NCI-H2196 treated with DMSO at 0.1 percent for 48 hours (cell line): ENCODE measurements at regions not wholly inside any gene's neighbourhood (a gene's known extent, or its start where the extent isn't known, plus 50 kb on each side); places are given as distances from the start of the nearest gene placed in this dataset.

Source experiments
- DNase-seq: peaks from one replicate; lab custom pipeline; 2025; ENCODE audit not compliant: unreplicated experiment; lab: John Stamatoyannopoulos, UW

DNA sequence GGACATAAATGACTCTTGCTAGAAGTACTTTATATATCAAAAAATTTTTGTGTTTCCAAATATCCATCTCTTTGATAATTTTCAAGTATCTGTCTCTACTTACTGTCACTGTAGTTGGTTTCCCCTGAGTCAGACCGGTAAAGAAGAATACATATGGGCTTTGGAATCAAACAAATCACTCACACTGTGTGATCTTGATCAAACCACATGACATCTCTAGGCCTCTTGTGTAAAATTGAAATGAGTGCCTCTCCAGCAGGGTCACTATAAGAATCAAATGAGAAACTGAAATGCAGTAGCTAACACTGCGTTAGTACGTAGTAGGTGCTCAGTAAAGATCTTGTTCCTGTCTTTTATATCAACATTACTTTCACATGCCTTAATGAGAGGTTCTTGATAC is 314.6 kb upstream of the STT3B start:
- no peak for DNase-seq

DNA sequence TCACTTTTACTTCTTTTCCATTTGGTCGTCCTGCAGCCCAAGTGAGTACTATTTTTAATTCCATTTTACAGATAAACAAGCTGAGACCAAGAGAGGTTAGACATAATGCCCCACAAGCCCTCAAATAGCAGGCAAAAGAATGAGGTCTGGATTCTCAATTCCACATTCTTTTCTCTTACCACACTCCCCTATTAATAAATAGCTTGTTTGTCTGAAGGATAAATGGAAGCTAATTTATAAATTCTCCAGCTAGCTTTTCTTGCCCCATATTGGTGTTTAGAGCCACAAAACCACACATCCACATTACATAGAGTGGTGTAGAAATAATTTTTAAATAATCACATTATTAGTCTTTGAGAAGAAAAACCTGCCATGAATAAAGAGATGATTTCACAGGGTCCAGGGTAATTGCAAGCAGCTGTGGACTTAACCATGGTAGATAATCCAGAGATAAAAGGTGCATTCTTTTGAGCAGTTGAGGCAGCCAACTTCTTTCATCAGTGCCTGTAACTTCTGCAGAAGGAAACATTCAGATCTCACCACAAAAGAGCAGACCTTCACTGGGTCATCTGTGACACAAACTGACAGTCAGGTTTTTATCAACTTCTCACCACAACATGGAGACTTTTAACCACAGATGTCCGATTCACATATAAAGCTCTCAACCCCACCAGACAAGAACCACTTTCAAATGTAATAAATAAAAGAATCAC is 313.4 kb upstream of the STT3B start:
- no peak for DNase-seq

DNA sequence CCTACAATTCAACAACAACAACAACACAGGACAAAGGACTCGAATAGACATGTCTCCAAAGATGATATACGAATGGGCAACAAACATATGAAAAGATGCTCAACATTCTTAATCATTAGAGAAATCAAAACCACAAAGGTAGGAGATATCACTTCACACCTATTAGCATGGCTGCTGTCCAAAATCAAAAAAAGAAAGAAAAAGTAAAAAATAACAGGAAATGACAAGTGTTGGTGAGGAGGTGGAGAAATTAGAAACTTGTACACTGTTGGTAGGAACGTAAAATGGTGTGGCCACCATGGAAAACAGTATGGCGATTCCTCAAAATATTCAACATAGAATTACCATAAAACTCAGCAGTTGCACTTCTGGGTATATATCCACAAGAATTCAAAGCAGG is 312.3 kb upstream of the STT3B start:
- DNase-seq, result no peak

DNA sequence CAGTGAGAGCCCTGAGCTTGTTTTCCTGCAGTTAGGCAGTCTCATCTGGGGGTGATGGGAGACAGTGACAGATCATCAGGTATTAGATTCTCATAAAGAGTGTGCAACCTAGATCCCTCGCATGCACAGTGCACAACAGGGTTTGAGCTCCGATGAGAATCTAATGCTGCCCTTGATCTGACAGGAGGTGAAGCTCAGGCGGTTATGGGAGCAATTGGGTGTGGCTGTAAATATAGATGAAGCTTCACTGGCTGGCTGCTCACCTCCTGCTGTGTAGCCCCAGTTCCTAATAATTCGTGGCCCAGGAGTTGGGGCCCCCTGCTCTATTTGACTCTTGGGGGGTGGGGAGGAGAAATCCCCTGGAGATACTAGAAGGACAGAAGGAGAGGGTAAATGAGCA is 309.4 kb upstream of the STT3B start:
- DNase-seq, result no peak

DNA sequence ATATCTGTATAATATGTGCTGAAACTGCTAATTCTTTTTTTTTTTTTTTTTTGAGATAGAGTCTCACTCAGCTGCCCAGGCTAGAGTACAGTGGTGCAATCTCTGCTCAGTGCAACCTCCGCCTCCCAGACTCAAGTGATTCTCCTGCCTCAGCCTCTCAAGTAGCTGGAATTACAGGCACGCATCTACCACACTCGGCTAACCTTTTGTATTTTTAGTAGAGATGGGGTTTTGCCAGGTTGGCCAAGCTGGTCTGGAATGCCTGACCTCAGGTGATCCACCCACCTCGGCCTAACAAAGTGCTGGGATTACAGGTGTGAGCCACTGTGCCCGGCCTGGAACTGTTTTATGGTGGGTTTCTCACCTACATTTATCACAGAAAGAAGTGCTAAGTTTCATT is 307.8 kb upstream of the STT3B start:
- no peak for DNase-seq

- DNase-seq, result no peak
These were observed 306.8 kb upstream of the STT3B start for GRCh38 chr3:31225923-31226322.

DNA sequence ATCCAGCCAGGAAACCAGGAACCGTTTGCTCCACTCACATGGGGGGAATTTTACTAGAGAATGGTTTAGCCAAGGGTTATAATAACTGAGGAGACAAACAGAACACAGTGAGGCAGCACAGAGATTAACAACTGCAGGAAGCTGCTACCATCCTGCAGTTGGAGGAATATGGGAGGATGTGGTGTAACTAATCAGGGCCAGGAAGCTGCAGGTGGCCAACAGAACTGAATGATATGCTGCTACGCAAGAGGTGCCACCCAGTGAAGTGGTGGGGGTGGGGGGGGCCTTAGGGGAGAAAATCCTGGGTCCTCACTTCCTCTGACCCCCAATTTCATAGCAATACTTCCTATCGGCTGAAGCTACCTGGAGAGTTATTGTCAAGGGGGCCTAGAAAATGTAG is 306.4 kb upstream of the STT3B start:
- no peak for DNase-seq

GRCh38 chr3:31227131-31227562 is 305.6 kb upstream of the STT3B start:
- no peak for DNase-seq

- DNase-seq, result no peak
These were observed 302.1 kb upstream of the STT3B start for GRCh38 chr3:31230425-31231223.

DNA sequence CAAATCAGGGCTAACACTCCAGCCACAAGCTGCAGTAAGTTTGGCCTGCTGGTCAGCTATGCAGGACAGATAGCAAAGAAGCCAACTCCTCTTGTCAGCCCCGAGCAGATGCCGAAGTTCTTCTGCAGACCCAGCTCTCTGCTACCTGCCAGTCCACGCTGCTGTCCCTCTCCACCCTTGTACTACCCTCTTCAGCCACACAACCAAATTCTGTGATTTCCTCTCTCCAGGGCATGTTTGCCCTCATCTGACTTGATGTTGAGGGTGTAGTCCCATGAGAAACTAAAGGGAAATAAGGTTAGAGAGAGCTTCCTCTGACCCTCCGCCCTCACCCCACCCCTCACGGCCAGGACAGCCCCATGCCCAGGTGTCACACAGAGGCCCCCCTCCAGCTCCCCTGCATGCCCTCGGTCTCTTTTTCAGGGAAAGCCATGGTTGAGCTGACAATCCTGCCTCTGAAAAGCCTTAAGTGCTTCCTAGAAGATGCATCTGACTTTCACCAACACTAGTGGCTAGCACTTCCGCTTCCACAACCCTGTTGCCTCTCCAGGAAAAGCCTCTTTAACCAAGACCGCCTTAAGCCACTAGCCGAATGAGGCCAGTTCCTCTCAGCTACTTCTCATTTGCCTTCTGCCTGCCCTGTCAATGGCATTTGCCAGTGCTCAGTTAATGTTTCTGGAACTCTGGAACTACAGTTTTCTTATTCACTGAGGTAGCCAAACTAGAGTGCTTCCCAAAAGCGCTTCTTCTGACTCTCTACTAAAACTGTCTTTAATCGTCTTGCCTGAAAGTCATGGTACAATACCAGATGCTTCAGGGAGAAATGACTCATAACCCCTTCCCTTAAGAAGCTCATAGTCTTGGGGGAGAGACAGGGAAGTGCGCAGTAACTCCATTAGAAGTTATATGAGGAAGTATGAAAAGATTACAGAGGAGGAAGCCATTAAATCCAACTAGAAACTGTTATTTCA is 300.4 kb upstream of the STT3B start:
- DNase-seq, result no peak

GRCh38 chr3:31234145-31234544 is 298.6 kb upstream of the STT3B start:
- no peak for DNase-seq

DNA sequence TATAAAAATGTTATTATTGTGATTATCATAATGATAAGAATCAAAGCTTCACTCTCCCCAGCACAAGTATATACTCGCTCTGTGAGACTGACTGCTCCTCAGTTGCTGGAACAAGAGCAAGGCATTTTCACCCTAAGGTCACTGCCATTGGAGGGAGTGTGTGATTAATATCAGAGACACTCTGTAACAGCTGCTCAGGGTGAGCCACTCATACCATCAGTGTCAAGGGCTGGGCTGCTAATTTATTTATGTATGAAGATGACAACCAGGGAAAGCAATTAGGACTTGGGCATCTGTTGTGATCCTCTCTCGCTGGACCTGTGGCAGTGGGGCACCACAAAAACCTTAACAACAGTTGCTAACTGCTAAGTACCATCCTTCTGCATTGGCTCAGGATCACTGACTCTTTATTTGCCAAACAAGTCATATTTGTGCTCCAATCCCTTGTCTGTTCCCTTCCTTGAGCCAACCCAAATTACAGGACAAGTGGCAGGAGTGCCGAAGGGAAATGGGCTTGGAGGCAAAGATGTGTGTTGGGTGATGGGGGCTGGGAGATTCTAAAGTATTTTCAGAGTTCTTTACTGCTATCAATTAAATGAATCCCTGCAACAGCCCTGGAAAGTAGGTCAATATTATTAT is 297.5 kb upstream of the STT3B start:
- DNase-seq, result no peak

GRCh38 chr3:31237887-31238286 is 294.8 kb upstream of the STT3B start:
- no peak for DNase-seq

GRCh38 chr3:31240013-31240412 is 292.7 kb upstream of the STT3B start:
- no peak for DNase-seq

GRCh38 chr3:31240466-31240865 is 292.3 kb upstream of the STT3B start:
- DNase-seq, result no peak

- no peak for DNase-seq
These were observed 291.9 kb upstream of the STT3B start for GRCh38 chr3:31240874-31241273.

DNA sequence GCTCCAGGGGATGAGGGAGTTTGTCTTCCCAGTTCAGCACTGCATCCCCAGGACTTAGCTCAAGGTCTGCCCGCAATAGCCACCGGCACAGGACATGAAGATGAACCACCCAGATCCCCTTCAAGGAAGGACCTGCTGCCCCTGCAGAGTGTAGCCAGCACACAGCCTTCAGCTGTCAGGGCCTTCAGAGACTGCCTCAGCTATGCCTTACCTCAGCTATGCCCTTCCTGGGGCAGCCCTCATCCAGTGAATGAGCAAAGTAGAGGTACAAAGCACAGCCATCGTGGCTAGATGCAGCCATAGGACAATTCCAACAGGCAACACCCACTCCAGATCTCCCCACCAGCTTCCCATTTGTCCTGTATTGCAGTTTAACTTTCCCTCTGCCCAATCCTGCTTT is 291.2 kb upstream of the STT3B start:
- no peak for DNase-seq

- DNase-seq, result no peak
These were observed 290.4 kb upstream of the STT3B start for GRCh38 chr3:31242026-31242960.

DNA sequence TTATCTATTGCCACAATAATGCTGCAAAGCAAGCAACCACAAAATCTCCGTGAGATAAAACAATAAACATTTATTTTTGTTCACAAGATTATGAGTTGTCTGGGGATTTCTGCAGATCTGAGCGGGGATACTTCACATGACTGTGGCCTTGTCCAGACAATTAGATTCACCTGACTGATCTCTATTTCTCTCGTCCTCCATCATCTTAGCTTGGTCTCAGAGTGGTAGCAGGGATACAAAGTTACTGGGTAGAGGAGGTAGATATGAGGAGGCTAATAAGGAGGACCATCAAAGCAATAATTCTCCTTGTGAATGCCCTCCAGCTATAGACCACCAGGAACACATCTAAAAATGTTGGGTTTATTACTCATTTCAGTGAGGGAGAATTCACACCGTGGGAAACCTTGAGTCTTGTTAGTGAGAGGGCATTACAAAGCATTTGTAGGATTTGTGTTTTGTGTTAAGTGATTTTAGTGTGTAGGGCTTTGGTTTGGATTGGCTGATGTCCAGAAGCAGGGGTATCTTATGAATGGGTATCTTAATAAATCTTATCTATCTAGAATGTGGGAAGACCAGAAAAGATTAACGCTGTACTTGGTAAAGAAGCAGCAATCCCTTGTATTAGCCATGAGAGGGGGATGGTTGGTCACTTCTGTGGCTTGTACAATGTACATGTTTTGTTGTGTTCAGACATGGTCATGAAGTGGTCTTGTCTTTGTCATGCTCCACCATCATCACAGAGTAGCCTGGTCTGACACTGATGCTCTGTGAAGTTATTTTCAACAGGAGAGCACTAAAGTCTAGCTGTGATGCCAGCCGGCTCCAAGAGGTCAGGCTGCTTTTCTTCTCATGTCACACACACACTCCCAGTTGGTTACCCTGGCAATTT is 287.6 kb upstream of the STT3B start:
- no peak for DNase-seq
